Psoas muscle (tissue), 7 donors: ENCODE measurements at regions not wholly inside any gene's neighbourhood (a gene's known extent, or its start where the extent isn't known, plus 50 kb on each side); places are given as distances from the start of the nearest gene placed in this dataset.

ENCODE experiments used
- ATAC-seq, 4 donors: fragments of 200-7000 bp; cut with Tn5 transposase; one replicate each; pipeline ENCODE4 v1.9.1; 2020; ENCODE audit warnings: moderate library complexity in 3 of 4, mild to moderate bottlenecking in 2 of 4
- DNase-seq, 2 donors: peaks; one replicate each; pipeline ENCODE4 v3.0.0-alpha.2; 2020
- H3K27ac ChIP-seq: fragments of 200-600 bp; one replicate; pipeline ENCODE4 v1.8.0; 2022
- H3K27me3 ChIP-seq, 3 donors: fragments of 200-600 bp in 1 of 3; one replicate each; pipeline versions ENCODE4 v1.6.1 to v1.8.0; 2013 to 2022; ENCODE audit warnings: low read length in 2 of 3, mild to moderate bottlenecking in 2 of 3, moderate library complexity in 1 of 3; ENCODE audit not compliant: insufficient read depth in 3 of 3
- H3K36me3 ChIP-seq, 2 donors: fragments of 200-600 bp in 1 of 2; one replicate each; pipeline versions ENCODE4 v1.6.1 to v1.8.0; 2013 to 2022; ENCODE audit warnings: low read depth in 1 of 2, mild to moderate bottlenecking in 1 of 2, moderate library complexity in 1 of 2; ENCODE audit not compliant: insufficient read depth in 1 of 2
- H3K4me1 ChIP-seq: fragments of 200-600 bp; one replicate; pipeline ENCODE4 v1.8.0; 2022
- H3K4me3 ChIP-seq: fragments of 200-600 bp; one replicate; pipeline ENCODE4 v1.8.0; 2022; ENCODE audit warnings: mild to moderate bottlenecking
- H3K9me3 ChIP-seq: fragments of 200-600 bp; one replicate; pipeline ENCODE4 v1.8.0; 2022
- CTCF ChIP-seq: fragments of 200-600 bp; IDR thresholded peaks from one replicate; pipeline ENCODE4 v1.8.0; 2022; ENCODE audit warnings: antibody characterized with exemption
- WGBS, 3 donors: extraction: QIAGEN DNeasy Blood & Tissue Kit; methylation state at CpG; one replicate each; pipeline versions ENCODE4 v1.1.6 to v1.1.7; 2013; 5-methylcytosine and 5-hydroxymethylcytosine counted together
- intact Hi-C, 2 donors: fragments of 100-400 bp; cut with DNase I; formaldehyde crosslinking; loops; one replicate each; pipeline versions ENCODE4 v1.11.0 to v1.14.2; 2022
- donor health status: healthy with polysubstance abuse.
- donor health status: DM: no; HTN: no; CAD: no; lungs with moderate emphysema.
- donor health status: Bipolar disorder and iron deficiency.
- donor health status: healthy.
- donor health status: DM: yes; HTN: yes; CAD: no.
- donor health status: DM: no; HTN: no; CAD: no.
- donor health status: DM: yes; HTN: yes; CAD: no.

- 80 to 88% (median 83%) methylated on average over 3 of the region's 3 CpGs for WGBS, 3 donors
- no peak overlapping the region for H3K27ac ChIP-seq
- no peak overlapping the region for H3K4me3 ChIP-seq
- H3K4me1 ChIP-seq, result no peaks in the 10 kb centered on the region
- no peaks in the 10 kb centered on the region for H3K9me3 ChIP-seq
- DNase-seq (no peak), ATAC-seq (no peak)
- no peaks in the 10 kb centered on the region for H3K27me3 ChIP-seq
- intact Hi-C loops, result no loop called here
- no peaks in the 10 kb centered on the region for H3K36me3 ChIP-seq
- TF ChIP-seq CTCF, result no peak
These were observed 634.1 kb downstream of the ACTR3B start for GRCh38 chr7:153393666-153394065.

GRCh38 chr7:153396475-153396874, 636.9 kb downstream of the ACTR3B start:
- intact Hi-C loops, result no loop called here
- WGBS, 3 donors, result 72 to 81% (median 73%) methylated on average over 2 of the region's 2 CpGs
- Histone ChIP-seq H3K27me3 (no peaks in the 10 kb centered on the region), H3K4me3 (no peak overlapping the region), H3K27ac (no peak overlapping the region), H3K4me1 (no peaks in the 10 kb centered on the region), H3K36me3 (no peaks in the 10 kb centered on the region), H3K9me3 (no peaks in the 10 kb centered on the region)
- TF ChIP-seq CTCF, result no peak
- no peak for ATAC-seq
- no peak for DNase-seq

GRCh38 chr7:153397459-153397858, 637.9 kb downstream of the ACTR3B start:
- Histone ChIP-seq H3K36me3 (no peaks in the 10 kb centered on the region), H3K4me1 (no peaks in the 10 kb centered on the region), H3K9me3 (no peaks in the 10 kb centered on the region), H3K27me3 (no peaks in the 10 kb centered on the region), H3K27ac (no peak overlapping the region), H3K4me3 (no peak overlapping the region)
- no peak for TF ChIP-seq CTCF
- DNase-seq (no peak), ATAC-seq (no peak)
- WGBS, 3 donors, result 72 to 76% (median 73%) methylated on average over 4 of the region's 4 CpGs
- intact Hi-C loops, result no loop called here

- WGBS, 3 donors, result 77 to 82% (median 80%) methylated on average over 3 of the region's 3 CpGs
- no peaks in the 10 kb centered on the region for H3K4me1 ChIP-seq
- H3K27me3 ChIP-seq, result no peaks in the 10 kb centered on the region
- no peak overlapping the region for H3K27ac ChIP-seq
- no peaks in the 10 kb centered on the region for H3K36me3 ChIP-seq
- DNase-seq (no peak), ATAC-seq (no peak)
- no peak overlapping the region for H3K4me3 ChIP-seq
- no peaks in the 10 kb centered on the region for H3K9me3 ChIP-seq
- no peak for TF ChIP-seq CTCF
- intact Hi-C loops, result no loop called here
These were observed 638.4 kb downstream of the ACTR3B start for GRCh38 chr7:153397906-153398305.

- ATAC-seq, result no peak
- H3K36me3 ChIP-seq, result no peaks in the 10 kb centered on the region
- 77 to 88% (median 83%) methylated on average over 2 of the region's 2 CpGs for whole genome bisulfite sequencing, 3 donors
- no peaks in the 10 kb centered on the region for H3K27me3 ChIP-seq
- intact Hi-C loops, result no loop called here
- no peak overlapping the region for H3K4me3 ChIP-seq
- no peaks in the 10 kb centered on the region for H3K4me1 ChIP-seq
- TF ChIP-seq CTCF, result no peak
- DNase-seq, result no peak
- no peaks in the 10 kb centered on the region for H3K9me3 ChIP-seq
- H3K27ac ChIP-seq, result no peak overlapping the region
These were observed 638.8 kb downstream of the ACTR3B start for GRCh38 chr7:153398370-153398769.
